Caco-2 (cell line): ENCODE measurements at regions not wholly inside any gene's neighbourhood (a gene's known extent, or its start where the extent isn't known, plus 50 kb on each side); places are given as distances from the start of the nearest gene placed in this dataset.
A peak's percentile ranks its signal among the peaks of the same experiment; 100 is the strongest.

Source experiments
- BruUV-seq: library from RNA; stranded (reverse); fragments of 400-500 nt; replicated peaks from 2 replicates; lab custom pipeline; 2021; lab: Mats Ljungman, UMichigan
- CTCF ChIA-PET: fragments of 300-600 bp; sonication (Branson Sonifier 250); formaldehyde crosslinking; loops from one replicate; lab custom pipeline; 2022; ENCODE audit warnings: antibody characterized with exemption; lab: Charles Lee
- POLR2A ChIA-PET: fragments of 300-600 bp; sonication (Branson Sonifier 250); formaldehyde crosslinking; loops from one replicate; lab custom pipeline; 2022; ENCODE audit warnings: antibody characterized with exemption; lab: Charles Lee
- DNase-seq, 2 experiments: peaks; one replicate each; pipeline versions ENCODE4 v3.0.0 to v3.0.0-alpha.2; 2020 to 2022
- H3K27me3 ChIP-seq: replicated peaks from 2 replicates; pipeline ENCODE4 v1.6.0; 2011; ENCODE audit warnings: low read length; ENCODE audit not compliant: control insufficient read depth, insufficient read depth
- H3K36me3 ChIP-seq: 2 replicates; pipeline ENCODE4 v1.5.1; 2011; ENCODE audit warnings: low read length; ENCODE audit not compliant: control insufficient read depth, insufficient read depth
- H3K4me1 ChIP-seq: fragments of 250-450 bp; sonication (Bioruptor Pico); 2 replicates; pipeline ENCODE4 v1.5.1; 2020; ENCODE audit warnings: mild to moderate bottlenecking
- H3K4me3 ChIP-seq: 2 replicates; pipeline ENCODE4 v1.5.1; 2011; ENCODE audit warnings: low read depth, mild to moderate bottlenecking, control low read depth, low read length
- H3K9me3 ChIP-seq: fragments of 250-450 bp; sonication (Bioruptor Pico); 2 replicates; pipeline ENCODE4 v1.5.1; 2020; ENCODE audit warnings: mild to moderate bottlenecking, moderate library complexity
- H3K27ac Mint-ChIP-seq: one replicate; pipeline ENCODE4 v1.8.0; 2022; ENCODE audit warnings: mixed read lengths; ENCODE audit not compliant: unreplicated experiment
- H3K27me3 Mint-ChIP-seq: one replicate; pipeline ENCODE4 v1.8.0; 2022; ENCODE audit warnings: mixed read lengths; ENCODE audit not compliant: insufficient read depth, unreplicated experiment
- H3K36me3 Mint-ChIP-seq: one replicate; pipeline ENCODE4 v1.8.0; 2022; ENCODE audit warnings: mild to moderate bottlenecking, mixed read lengths; ENCODE audit not compliant: insufficient read depth, unreplicated experiment
- H3K4me1 Mint-ChIP-seq: one replicate; pipeline ENCODE4 v1.8.0; 2022; ENCODE audit warnings: low read depth, mixed read lengths; ENCODE audit not compliant: unreplicated experiment
- H3K4me3 Mint-ChIP-seq: one replicate; pipeline ENCODE4 v1.8.0; 2022; ENCODE audit warnings: mild to moderate bottlenecking, moderate library complexity, mixed read lengths; ENCODE audit not compliant: unreplicated experiment
- H3K9me3 Mint-ChIP-seq: one replicate; pipeline ENCODE4 v1.8.0; 2022; ENCODE audit warnings: mixed read lengths; ENCODE audit not compliant: unreplicated experiment
- CTCF ChIP-seq, 2 experiments: fragments of 200-600 bp in 1 of 2; IDR thresholded peaks; 1 replicate in 1 of 2; 2 replicates in 1 of 2; pipeline versions ENCODE4 v1.5.1 to v1.8.0; 2011 to 2022; ENCODE audit warnings: antibody characterized with exemption in 1 of 2, control low read depth in 1 of 2, inconsistent platforms in 1 of 2, low read depth in 1 of 2, low read length in 1 of 2, mild to moderate bottlenecking in 1 of 2, moderate library complexity in 1 of 2; ENCODE audit not compliant: insufficient read depth in 1 of 2, severe bottlenecking in 1 of 2, unreplicated experiment in 1 of 2
- intact Hi-C: fragments of 100-400 bp; cut with micrococcal nuclease; formaldehyde crosslinking; loops from one replicate; pipeline ENCODE4 v1.10.0; 2022; ENCODE audit not compliant: unreplicated experiment

GRCh38 chr14:46322730-46323403, 328.7 kb downstream of the RPL10L start:
- Histone ChIP-seq H3K36me3 (no peaks in the 10 kb centered on the region), H3K9me3 (no peaks in the 10 kb centered on the region), H3K4me1 (peaks cover 24% of the 10 kb centered on the region), H3K4me3 (no peak overlapping the region), H3K27me3 (no peaks in the 10 kb centered on the region)
- H3K4me1 Mint-ChIP-seq = peaks cover 15% of the 10 kb centered on the region
- POLR2A ChIA-PET = no interaction called here
- DNase-seq = no peak
- H3K4me3 Mint-ChIP-seq = no peak overlapping the region
- H3K36me3 Mint-ChIP-seq = no peaks in the 10 kb centered on the region
- TF ChIP-seq CTCF (IDR thresholded peaks at IDR 0.05; ENCODE audit: insufficient read depth in 1 of 2, low read depth in 1 of 2, low read length in 1 of 2, severe bottlenecking in 1 of 2, unreplicated experiment in 1 of 2) = no peak
- no peak overlapping the region for H3K27ac Mint-ChIP-seq
- CTCF ChIA-PET = no interaction called here
- intact Hi-C loops = no loop called here
- no peaks in the 10 kb centered on the region for H3K9me3 Mint-ChIP-seq
- no TSS peak for BruUV-seq
- peaks cover 3% of the 10 kb centered on the region for H3K27me3 Mint-ChIP-seq

- Mint-ChIP-seq H3K27ac (no peak overlapping the region), H3K4me3 (no peak overlapping the region), H3K4me1 (peaks cover 15% of the 10 kb centered on the region), H3K36me3 (no peaks in the 10 kb centered on the region), H3K9me3 (no peaks in the 10 kb centered on the region), H3K27me3 (peaks cover 3% of the 10 kb centered on the region)
- intact Hi-C loops = no loop called here
- no TSS peak for BruUV-seq
- no peaks in the 10 kb centered on the region for H3K36me3 ChIP-seq
- POLR2A ChIA-PET = no interaction called here
- H3K4me1 ChIP-seq = peaks cover 24% of the 10 kb centered on the region
- no peak overlapping the region for H3K4me3 ChIP-seq
- H3K9me3 ChIP-seq = no peaks in the 10 kb centered on the region
- no peak for TF ChIP-seq CTCF (IDR thresholded peaks at IDR 0.05; ENCODE audit: insufficient read depth in 1 of 2, low read depth in 1 of 2, low read length in 1 of 2, severe bottlenecking in 1 of 2, unreplicated experiment in 1 of 2)
- H3K27me3 ChIP-seq = no peaks in the 10 kb centered on the region
- CTCF ChIA-PET = no interaction called here
- DNase-seq = peak; percentile 8 to 32
Measured at GRCh38 chr14:46322076-46322475, 329.5 kb downstream of the RPL10L start.

GRCh38 chr14:46306267-46306666, 345.3 kb downstream of the RPL10L start:
- no TSS peak for BruUV-seq
- Histone ChIP-seq H3K4me1 (no peaks in the 10 kb centered on the region), H3K9me3 (no peaks in the 10 kb centered on the region), H3K27me3 (no peaks in the 10 kb centered on the region), H3K4me3 (no peak overlapping the region), H3K36me3 (no peaks in the 10 kb centered on the region)
- intact Hi-C loops = no loop called here
- no peak for TF ChIP-seq CTCF (IDR thresholded peaks at IDR 0.05; ENCODE audit: insufficient read depth in 1 of 2, low read depth in 1 of 2, low read length in 1 of 2, severe bottlenecking in 1 of 2, unreplicated experiment in 1 of 2)
- H3K4me3 Mint-ChIP-seq = no peak overlapping the region
- no peaks in the 10 kb centered on the region for H3K4me1 Mint-ChIP-seq
- H3K27ac Mint-ChIP-seq = no peak overlapping the region
- ChIA-PET CTCF (no interaction called here), POLR2A (no interaction called here)
- H3K27me3 Mint-ChIP-seq = no peaks in the 10 kb centered on the region
- H3K36me3 Mint-ChIP-seq = no peaks in the 10 kb centered on the region
- no peak for DNase-seq
- no peaks in the 10 kb centered on the region for H3K9me3 Mint-ChIP-seq
